Glutamatergic neuron (in vitro differentiated cells): ENCODE measurements at regions not wholly inside any gene's neighbourhood (a gene's known extent, or its start where the extent isn't known, plus 50 kb on each side); places are given as distances from the start of the nearest gene placed in this dataset.
"Not testable (repeated sequence)": the region's sequence is repeated elsewhere in the genome, so short reads cannot be mapped to it uniquely, and the experiment has no call there.

ENCODE experiments used
- DNase-seq: peaks from one replicate; pipeline ENCODE4 v3.0.0; 2022
- H3K27ac Mint-ChIP-seq: one replicate; pipeline ENCODE4 v1.8.0; 2020; ENCODE audit warnings: mild to moderate bottlenecking, mixed read lengths, inconsistent platforms; ENCODE audit not compliant: unreplicated experiment
- H3K27me3 Mint-ChIP-seq: one replicate; pipeline ENCODE4 v1.8.0; 2020; ENCODE audit warnings: mild to moderate bottlenecking, moderate library complexity, mixed read lengths, inconsistent platforms; ENCODE audit not compliant: unreplicated experiment
- H3K36me3 Mint-ChIP-seq: one replicate; pipeline ENCODE4 v1.8.0; 2020; ENCODE audit warnings: mild to moderate bottlenecking, mixed read lengths, inconsistent platforms; ENCODE audit not compliant: unreplicated experiment
- H3K4me1 Mint-ChIP-seq: one replicate; pipeline ENCODE4 v1.8.0; 2020; ENCODE audit warnings: mild to moderate bottlenecking, low read depth, mixed read lengths, inconsistent platforms; ENCODE audit not compliant: unreplicated experiment
- H3K4me3 Mint-ChIP-seq: one replicate; pipeline ENCODE4 v1.8.0; 2020; ENCODE audit warnings: mild to moderate bottlenecking, mixed read lengths, inconsistent platforms; ENCODE audit not compliant: unreplicated experiment
- H3K9me3 Mint-ChIP-seq: one replicate; pipeline ENCODE4 v1.8.0; 2020; ENCODE audit warnings: mild to moderate bottlenecking, moderate library complexity, mixed read lengths, inconsistent platforms; ENCODE audit not compliant: unreplicated experiment

DNA sequence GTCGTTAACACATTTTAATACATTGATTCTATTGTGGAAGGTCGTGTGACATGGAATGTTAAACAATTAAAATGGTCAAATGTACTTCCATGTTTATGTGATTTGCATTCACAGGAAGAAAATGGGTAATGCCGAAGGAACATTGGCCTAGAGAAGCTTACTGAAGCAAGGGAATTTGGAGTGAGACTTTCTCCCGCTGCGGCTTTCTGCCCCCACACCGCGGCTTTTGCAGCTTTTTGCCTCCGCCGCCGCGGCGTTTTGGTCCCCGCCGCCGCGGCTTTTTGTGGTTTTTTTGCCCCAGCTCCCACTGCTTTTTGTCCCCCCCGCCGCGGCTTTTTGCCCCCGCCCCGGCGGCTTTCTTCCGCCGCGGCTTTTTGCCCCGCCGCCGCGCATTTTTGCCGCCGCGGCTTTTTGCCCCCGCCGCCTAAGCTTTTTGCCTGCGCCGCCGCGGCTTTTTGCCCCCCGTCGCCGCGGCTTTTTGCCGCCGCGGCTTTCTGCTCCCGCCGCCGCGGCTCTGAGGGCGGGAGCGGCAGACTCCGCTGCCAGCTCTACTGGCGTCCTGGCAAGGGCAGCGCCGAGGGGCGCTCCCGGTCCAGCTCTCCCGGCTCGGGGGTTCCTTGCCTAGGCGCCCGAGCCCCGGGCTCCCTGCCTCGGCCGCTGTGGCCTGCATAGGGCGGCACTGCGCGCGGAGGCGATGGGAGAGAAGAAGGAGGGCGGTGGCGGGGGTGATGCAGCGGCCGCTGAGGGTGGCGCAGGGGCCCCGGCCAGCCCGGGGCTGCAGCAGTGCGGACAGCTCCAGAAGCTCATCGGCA lies 225.5 kb upstream of the VKORC1L1 start:
- H3K9me3 Mint-ChIP-seq, H3K36me3 Mint-ChIP-seq: not testable (repeated sequence)

DNA sequence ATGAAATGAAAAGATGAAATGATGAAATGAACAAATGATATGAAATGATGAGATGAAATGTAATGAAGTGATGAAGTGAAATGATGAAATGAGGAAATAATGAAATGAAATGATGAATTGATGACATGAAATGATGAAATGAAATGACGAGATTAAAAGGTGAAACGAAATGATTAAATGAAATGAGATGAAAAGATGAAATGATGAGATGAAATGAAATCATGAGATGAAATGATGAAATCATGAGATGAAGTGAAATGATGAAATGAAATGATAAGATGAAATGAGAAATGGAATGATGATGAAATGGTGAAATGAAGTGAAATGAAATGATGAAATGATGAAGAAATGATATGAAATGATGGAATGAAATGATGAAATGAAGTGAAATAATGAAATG lies 221.7 kb upstream of the VKORC1L1 start:
- DNase-seq, H3K4me1 Mint-ChIP-seq, H3K9me3 Mint-ChIP-seq, H3K27ac Mint-ChIP-seq, H3K27me3 Mint-ChIP-seq, H3K36me3 Mint-ChIP-seq, H3K4me3 Mint-ChIP-seq: not testable (repeated sequence)

More for the DNA sequence above, 225.5 kb upstream of the VKORC1L1 start:
- not testable (repeated sequence) for H3K27ac Mint-ChIP-seq, H3K4me3 Mint-ChIP-seq, H3K4me1 Mint-ChIP-seq, DNase-seq, H3K27me3 Mint-ChIP-seq

DNA sequence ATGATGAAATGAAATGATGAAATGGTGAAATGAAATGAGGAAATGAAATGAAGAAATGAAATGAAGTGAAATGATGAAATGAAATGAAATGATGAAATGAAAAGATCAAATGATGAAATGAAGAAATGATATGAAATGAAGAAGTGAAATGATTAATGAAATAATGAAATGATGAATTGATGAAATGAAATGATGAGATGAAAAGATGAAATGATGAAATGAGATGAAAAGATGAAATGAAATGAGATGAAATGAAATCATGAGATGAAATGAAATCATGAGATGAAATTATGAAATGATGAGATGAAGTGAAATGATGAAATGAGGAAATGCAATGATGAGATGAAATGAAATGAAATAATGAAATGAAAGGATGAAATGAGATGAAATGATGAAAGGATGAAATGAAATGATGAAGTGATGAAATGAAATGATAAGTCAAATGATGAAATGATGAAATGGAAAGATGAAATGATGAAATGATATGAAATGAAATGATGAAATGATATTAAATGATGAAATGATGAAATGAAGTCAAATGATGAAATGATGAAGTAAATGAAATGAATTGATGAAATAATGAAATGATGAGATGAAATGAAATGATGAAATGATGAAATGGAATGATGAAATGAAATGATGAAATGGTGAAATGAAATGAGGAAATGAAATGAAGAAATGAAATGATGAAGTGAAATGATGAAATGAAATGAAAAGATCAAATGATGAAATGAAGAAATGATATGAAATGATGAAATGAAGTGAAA lies 220.9 kb upstream of the VKORC1L1 start:
- not testable (repeated sequence) for H3K4me1 Mint-ChIP-seq, DNase-seq, H3K9me3 Mint-ChIP-seq, H3K4me3 Mint-ChIP-seq, H3K27ac Mint-ChIP-seq, H3K36me3 Mint-ChIP-seq, H3K27me3 Mint-ChIP-seq

DNA sequence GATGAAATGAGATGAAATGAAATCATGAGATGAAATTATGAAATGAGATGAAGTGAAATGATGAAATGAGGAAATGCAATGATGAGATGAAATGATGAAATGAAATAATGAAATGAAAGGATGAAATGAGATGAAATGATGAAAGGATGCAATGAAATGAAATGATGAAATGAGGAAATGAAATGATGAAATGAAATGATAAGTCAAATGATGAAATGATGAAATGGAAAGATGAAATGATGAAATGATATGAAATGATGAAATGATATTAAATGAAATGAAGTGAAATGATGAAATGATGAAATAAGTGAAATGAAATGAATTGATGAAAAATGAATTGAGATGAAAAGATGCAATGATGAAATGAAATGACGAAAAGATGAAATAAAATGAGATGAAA lies 220.2 kb upstream of the VKORC1L1 start:
- not testable (repeated sequence) for H3K27me3 Mint-ChIP-seq

DNA sequence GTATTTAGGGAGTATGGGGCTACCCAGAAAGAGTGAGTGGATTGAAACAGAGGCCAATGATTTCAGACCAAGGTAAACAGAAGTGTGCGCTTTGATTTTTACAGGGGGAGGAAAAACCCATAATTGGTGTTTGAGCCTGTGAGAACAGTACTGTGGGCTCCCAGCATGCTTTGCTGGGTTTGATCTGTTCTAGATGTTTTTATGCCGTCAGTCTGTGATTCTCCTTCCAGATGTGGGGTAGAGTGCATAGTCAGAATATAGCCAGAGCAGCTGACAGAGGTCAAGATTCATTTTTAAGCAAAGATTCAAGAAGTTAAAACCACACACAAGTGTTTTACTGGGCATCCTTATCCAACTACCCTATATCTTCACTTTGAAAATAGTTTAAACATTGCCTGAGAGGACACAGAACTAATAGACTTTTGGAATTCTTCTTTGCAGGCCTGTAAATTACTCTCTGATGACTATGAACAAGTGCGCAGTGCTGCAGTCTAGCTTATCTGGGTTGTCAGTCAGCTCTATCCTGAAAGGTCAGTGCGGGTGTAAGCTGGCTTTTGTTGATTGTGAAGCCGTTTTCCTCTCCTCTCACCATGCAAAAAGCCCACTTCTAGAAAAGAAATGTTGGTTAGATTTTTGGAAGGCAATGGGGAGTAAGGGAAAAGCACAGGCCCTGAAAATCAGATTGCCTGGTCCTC lies 216.2 kb upstream of the VKORC1L1 start:
- not testable (repeated sequence) for H3K27ac Mint-ChIP-seq, H3K4me3 Mint-ChIP-seq, H3K27me3 Mint-ChIP-seq, H3K9me3 Mint-ChIP-seq, DNase-seq, H3K36me3 Mint-ChIP-seq, H3K4me1 Mint-ChIP-seq

More for the DNA sequence above, 220.2 kb upstream of the VKORC1L1 start:
- H3K4me1 Mint-ChIP-seq, H3K27ac Mint-ChIP-seq, H3K36me3 Mint-ChIP-seq, H3K9me3 Mint-ChIP-seq, DNase-seq, H3K4me3 Mint-ChIP-seq: not testable (repeated sequence)

DNA sequence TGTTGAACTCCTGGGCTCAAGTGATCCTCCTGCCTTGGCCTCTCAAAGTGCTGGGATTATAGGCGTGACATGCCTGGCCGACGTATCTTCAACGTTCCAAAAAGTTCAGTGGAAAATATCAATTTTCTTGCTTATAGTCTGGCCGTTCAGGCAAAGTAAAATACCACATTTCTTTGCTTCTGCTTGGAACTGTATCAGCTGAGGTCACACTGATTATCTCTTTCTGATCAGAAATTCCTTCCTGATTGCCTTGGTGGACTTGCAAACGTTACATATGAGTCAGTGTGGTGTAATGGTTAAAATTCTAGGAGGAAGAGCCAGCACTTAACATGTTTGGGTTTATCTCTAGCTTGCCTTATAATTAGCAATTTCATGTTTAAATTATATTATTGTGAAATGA lies 189.5 kb upstream of the VKORC1L1 start:
- not testable (repeated sequence) for DNase-seq, H3K4me1 Mint-ChIP-seq, H3K27me3 Mint-ChIP-seq, H3K36me3 Mint-ChIP-seq, H3K4me3 Mint-ChIP-seq, H3K9me3 Mint-ChIP-seq, H3K27ac Mint-ChIP-seq

DNA sequence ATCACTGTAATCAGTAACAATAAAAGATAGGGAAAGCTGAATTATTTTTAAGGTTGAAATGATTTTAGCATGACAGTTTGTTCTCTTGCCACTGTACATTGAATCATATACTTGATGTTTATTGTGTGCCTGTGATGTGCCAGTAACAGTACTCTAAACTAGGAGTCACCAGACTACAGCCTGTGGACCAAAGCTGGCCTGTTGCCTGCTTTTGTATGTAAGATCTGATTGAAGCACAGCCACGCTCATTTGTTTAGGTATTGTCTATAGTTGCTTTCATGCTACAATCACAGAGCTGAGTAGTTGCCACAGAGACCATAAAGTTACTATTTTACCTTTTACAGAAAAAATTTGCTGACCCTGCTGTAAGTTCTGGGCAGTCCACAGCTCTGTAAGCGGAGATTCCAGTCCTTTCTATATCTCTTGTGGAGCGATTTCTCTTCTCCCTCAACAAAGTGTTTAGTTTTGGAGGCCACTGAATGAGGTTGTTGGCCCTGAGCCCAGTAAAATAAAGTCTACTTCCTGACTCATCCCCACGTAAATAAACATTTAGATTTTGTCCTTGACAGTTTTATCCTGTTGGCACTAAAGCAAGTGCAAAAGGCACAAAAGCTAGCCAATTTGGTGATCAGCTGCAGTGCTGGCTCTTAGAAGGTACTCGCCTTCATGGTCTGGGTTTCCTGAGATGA lies 173.7 kb upstream of the VKORC1L1 start:
- not testable (repeated sequence) for H3K4me3 Mint-ChIP-seq, H3K36me3 Mint-ChIP-seq, H3K27ac Mint-ChIP-seq, H3K27me3 Mint-ChIP-seq, H3K4me1 Mint-ChIP-seq, DNase-seq, H3K9me3 Mint-ChIP-seq

DNA sequence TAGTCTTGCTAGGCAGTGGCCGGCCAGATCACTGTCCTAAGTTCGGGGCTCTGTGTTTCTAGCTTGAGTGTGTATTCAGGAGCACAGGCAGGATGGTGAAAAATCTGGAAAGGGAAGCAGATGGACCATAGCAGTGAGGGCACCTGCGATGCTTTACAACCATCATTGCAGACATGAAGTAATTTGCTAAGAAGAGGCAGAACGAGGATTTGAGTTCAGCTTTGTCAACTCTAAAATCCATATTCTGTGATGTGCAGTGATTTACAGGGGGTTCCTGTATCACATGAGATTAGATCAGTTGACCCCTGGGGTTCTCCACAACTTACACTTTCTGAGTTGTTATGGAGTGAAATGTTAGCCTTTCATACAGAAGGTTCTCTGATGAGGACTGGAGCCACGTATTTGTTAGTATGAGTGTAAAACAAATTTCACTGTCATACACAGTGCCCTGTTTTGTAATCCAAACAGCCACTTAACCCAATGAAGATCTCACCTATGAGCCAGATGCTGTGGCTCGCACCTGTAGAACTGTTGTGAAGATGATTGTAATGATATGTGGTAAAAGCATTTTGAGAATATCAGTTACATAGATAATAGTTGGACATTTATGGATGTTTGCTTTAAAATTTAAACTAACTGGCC lies 173.0 kb upstream of the VKORC1L1 start:
- not testable (repeated sequence) for H3K27ac Mint-ChIP-seq, H3K4me1 Mint-ChIP-seq, H3K36me3 Mint-ChIP-seq, H3K9me3 Mint-ChIP-seq, DNase-seq, H3K27me3 Mint-ChIP-seq, H3K4me3 Mint-ChIP-seq

DNA sequence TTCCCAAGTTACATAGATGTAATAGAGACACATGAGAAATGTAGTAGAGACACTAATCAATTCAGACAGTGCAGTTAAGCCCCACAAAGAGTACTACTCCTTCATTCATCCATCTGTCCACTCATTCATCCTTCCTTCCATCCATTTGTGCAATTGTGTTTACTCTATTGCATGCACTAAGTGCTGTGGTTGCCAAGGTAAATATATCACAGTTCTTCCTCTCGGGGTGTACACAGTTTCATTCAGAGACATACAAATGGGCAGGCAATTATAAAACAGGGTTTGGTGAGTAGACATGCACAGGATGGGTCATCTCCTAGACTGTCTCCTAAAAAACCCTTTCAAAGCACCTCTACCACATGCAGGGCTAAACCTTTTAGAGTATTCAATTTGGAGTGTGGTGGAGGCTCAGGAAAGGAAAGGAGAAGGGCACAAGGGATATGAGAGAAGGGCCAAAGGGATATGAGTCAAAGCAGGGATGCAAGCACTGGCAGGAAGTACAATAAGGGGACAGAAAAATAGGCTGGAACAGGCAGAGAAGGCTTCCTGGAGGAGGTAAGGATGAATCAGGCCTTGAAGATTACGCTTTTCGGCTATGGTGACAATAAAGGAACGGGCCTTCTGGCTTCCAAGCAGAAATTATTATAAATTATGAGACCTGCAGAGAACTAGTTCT lies 153.6 kb upstream of the VKORC1L1 start:
- not testable (repeated sequence) for H3K27me3 Mint-ChIP-seq, H3K4me3 Mint-ChIP-seq, H3K4me1 Mint-ChIP-seq, H3K27ac Mint-ChIP-seq, H3K36me3 Mint-ChIP-seq, DNase-seq, H3K9me3 Mint-ChIP-seq
